HG03103 (cell line): ENCODE measurements at regions not wholly inside any gene's neighbourhood (a gene's known extent, or its start where the extent isn't known, plus 50 kb on each side); places are given as distances from the start of the nearest gene placed in this dataset.

Source experiments
- ATAC-seq: cut with Tn5 transposase; IDR thresholded peaks from one replicate; pipeline ENCODE4 v1.9.1; 2021; ENCODE audit warnings: low read depth; ENCODE audit not compliant: unreplicated experiment

GRCh38 chr11:27968461-27968860 is 139.5 kb downstream of the KIF18A start:
- no peak for ATAC-seq

- ATAC-seq: no peak
Observed at GRCh38 chr11:27965559-27965958, 142.4 kb downstream of the KIF18A start.

- ATAC-seq: no peak
Observed at GRCh38 chr11:27963370-27963769, 144.6 kb downstream of the KIF18A start.

GRCh38 chr11:27949951-27950738 is 157.8 kb downstream of the KIF18A start:
- no peak for ATAC-seq

GRCh38 chr11:27945348-27945747 is 162.6 kb downstream of the KIF18A start:
- no peak for ATAC-seq

- no peak for ATAC-seq
Observed at GRCh38 chr11:27938011-27938410, 169.9 kb downstream of the KIF18A start.

GRCh38 chr11:27934830-27935145 is 173.2 kb downstream of the KIF18A start:
- ATAC-seq: no peak

GRCh38 chr11:27933992-27934829 is 173.7 kb downstream of the KIF18A start:
- ATAC-seq: no peak

GRCh38 chr11:27931770-27932169 is 176.2 kb downstream of the KIF18A start:
- no peak for ATAC-seq

GRCh38 chr11:27930946-27931345 is 177.0 kb downstream of the KIF18A start:
- ATAC-seq: no peak

GRCh38 chr11:27928809-27929208 is 179.1 kb downstream of the KIF18A start:
- no peak for ATAC-seq

- no peak for ATAC-seq
Observed at GRCh38 chr11:27926981-27927481, 180.9 kb downstream of the KIF18A start.

GRCh38 chr11:27926486-27926885 is 181.5 kb downstream of the KIF18A start:
- ATAC-seq: no peak

GRCh38 chr11:27921472-27921871 is 186.5 kb downstream of the KIF18A start:
- no peak for ATAC-seq

GRCh38 chr11:27916541-27917100 is 191.3 kb downstream of the KIF18A start:
- peak; percentile 73 for ATAC-seq

GRCh38 chr11:27914080-27914479 is 193.9 kb downstream of the KIF18A start:
- no peak for ATAC-seq

- ATAC-seq: no peak
Observed at GRCh38 chr11:27913650-27914049, 194.3 kb downstream of the KIF18A start.

GRCh38 chr11:27912916-27913315 is 195.0 kb downstream of the KIF18A start:
- no peak for ATAC-seq

GRCh38 chr11:27910186-27910931 is 197.6 kb downstream of the KIF18A start:
- no peak for ATAC-seq

GRCh38 chr11:27909386-27909785 is 198.6 kb downstream of the KIF18A start:
- no peak for ATAC-seq

GRCh38 chr11:27908621-27909020 is 199.3 kb downstream of the KIF18A start:
- ATAC-seq: no peak
